Fibroblast of skin of right biceps (primary cell): ENCODE measurements at regions not wholly inside any gene's neighbourhood (a gene's known extent, or its start where the extent isn't known, plus 50 kb on each side); places are given as distances from the start of the nearest gene placed in this dataset.

Experiments used
- DNase-seq: peaks from one replicate; pipeline ENCODE4 v3.0.0-alpha.2; 2013

DNA sequence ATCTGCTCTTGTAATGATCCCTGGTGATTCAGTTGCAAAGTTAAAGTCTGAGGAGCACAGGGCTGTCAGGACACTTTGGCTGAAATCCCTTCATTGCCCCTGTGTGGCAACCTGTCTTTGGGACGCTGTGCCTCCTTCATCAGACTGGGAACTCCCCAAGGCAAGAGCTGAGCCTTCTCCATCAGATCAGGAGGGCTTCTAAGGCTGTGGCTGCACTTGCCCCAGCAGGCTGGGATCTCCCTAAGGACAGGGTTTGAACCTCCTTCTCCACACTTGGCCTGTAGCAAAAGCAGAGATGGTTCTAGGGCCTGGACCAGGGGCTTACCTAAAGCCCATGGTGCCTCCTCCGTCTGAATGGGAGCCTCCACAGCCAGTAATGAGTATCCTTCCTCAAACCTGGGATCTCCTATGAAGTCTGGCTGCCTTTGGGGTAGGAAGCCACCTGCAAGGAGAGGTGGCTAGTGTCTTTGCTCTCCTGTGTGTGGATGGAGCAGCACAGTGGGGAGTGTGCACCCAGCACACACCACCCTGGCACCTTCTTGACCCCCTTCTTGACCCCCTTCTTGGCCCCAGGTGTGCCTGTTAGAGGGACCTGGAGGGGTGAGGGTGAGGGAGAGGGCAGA is 79.0 kb upstream of the NKD1 start:
- no peak for DNase-seq

- DNase-seq: no peak
These were observed 79.5 kb upstream of the NKD1 start for GRCh38 chr16:50468749-50469078.

- DNase-seq: peak; percentile 35
These were observed 80.0 kb upstream of the NKD1 start for GRCh38 chr16:50467943-50468748.

- no peak for DNase-seq
These were observed 80.6 kb upstream of the NKD1 start for GRCh38 chr16:50467559-50467942.

DNA sequence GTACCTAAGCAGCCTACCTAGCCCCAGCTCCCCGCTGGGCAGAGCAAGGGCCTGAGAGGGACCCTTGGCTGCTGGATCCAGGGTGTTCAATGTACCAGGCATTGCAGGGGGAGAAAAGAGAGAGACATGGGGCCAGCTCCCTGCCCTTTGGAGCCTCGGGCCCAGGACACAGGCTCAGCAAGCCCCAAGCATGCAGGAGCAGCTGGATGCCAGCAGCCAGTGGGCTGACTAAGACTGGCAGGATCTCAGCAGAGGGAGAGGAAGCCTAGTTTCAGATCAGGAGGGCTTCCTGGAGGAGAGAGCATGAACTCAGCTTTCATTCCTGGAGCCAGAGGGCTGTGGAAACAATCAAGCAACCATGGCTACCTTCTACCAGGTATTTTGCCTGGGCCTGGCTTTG is 82.0 kb upstream of the NKD1 start:
- DNase-seq: no peak

DNA sequence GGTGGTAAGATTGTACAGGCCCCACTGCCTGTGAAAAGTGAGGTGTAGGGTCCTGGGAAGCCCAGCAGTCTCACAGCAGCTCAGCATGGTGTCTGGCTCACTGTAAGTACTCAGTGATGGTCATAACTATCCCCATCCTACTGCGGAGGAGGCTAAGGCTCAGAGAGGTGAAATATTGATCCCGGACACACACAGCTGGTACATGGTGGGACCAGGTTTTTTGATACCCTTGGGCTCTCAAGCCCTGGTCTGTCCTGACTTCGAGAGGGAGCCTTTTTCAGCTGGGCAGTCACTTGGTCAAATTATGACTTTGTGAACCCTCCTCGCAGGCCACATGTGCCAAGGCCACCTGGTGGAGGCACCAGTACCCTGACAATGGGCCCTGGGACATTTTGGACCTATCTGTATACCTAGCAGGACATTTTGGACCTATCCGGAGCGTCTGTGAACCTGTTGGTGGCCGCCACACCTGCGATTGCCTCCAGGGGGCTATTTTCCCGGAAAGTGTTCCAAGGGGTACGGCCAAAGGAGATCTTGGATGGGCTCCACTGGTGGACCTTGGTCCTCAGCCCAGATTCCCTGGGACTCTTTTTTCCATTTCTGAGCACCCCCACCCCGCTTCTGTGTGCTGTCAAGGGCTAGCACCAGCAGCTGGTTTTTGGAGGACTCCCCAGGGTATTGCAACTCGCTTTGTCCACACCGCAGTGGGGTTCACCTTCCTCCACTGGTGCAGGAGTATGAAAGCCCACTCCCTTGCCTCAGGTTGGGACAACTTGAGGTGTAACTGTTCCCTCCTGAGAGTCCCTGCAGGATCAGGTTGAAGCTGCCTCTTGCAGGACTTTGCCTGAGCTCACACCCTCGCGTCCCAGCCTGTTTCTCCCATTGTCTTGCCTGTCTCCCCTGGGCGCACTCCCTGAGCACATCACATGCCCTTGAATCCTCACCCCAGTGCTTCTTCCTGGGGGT is 83.6 kb upstream of the NKD1 start:
- no peak for DNase-seq

DNA sequence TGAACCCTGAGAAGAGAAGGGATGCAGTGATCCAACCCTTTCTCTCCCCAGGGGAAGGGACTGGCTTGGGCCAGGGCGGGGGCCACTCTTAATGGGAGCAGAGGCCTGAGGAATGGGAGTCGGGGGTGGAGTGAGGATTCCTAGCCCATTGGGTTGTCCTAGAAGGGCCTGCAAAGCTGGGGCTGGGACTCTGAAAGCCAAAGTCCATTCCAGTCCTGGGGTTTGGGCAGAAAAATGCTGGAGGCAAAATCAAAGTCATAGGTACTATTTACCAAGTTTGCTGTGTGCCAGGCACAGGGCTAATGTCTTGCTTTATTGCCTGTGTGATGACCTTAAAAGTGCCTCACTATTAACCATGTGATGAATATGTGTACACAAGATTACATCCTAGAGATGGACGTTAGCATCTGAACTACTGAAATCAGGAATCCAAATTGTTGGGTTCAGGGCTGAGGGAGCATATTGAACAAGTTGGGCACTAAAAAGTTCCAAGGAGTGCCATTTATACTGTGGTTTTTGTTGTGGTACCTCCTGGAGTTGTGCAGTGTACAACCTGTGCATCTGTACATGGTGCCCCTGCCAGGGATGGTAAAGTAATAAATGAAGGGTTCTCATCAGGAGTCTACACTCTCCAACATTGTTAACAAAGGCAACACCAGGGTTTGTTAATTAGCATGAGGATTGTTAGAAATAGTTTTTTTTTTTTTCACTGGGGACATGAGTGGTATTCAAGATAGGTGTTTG is 84.4 kb upstream of the NKD1 start:
- no peak for DNase-seq

- no peak for DNase-seq
These were observed 85.2 kb upstream of the NKD1 start for GRCh38 chr16:50462793-50463507.

- no peak for DNase-seq
These were observed 86.8 kb upstream of the NKD1 start for GRCh38 chr16:50461400-50461760.

GRCh38 chr16:50460538-50461399 is 87.4 kb upstream of the NKD1 start:
- no peak for DNase-seq

GRCh38 chr16:50459496-50460080 is 88.6 kb upstream of the NKD1 start:
- no peak for DNase-seq

DNA sequence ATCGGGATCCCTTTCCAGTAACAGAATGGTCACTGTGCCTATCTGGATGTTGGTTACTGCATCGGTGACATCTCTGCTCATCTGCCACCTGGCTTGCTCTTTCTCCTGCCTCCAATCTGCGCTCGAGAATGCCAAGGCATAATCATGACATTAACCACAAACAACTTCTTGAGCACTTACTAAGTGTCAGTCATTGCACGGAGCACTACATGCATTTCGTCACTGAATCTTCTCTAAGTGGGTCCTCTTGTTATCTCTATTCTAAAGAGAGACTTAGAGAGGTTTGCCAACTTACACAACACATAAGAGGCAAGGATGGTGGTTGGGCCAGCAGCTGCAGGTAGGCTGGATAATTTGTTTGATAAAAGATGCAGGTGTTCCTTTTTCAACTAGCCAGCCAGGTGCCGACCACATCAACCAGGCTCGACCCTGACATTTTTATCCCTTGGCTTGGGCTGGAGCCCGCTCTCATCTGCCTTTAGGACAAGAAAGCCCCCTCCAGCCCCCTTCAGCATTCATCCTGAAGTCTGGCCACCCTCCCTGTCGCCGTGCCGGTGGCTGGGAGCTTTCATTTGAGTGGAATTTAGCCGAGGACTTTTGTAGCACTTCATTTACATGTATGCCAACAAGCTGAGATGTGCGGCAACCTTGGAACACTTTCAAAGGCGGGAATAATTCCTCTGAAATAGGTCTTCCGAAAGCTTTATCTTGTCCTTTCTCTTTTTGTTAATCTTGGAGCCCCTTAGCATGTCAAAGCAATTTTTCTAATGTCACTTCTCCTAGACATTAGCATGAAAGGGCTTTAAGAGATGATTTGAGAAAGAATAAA is 89.3 kb upstream of the NKD1 start:
- no peak for DNase-seq

- DNase-seq: no peak
These were observed 89.2 kb upstream of the BRD7 start for GRCh38 chr16:50457979-50458491.

DNA sequence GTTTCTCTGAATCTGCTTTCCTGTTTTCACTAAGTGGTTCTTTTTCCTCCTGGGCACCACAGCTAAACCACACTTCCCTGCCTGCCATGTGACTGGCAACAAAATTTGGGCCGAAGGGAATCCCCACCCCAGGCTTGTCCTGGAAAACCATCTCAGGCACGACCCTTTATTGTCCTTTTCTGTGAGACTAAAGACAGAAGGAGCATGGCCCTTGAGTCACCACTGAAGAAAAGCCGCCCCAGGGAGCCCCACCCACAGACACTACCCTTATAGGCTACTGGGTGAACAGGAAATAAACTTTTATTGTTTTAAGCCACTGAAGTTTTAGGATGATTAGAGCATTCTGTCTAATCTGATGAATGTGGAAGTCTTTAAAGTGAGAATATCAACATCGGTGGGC is 88.6 kb upstream of the BRD7 start:
- DNase-seq: no peak

DNA sequence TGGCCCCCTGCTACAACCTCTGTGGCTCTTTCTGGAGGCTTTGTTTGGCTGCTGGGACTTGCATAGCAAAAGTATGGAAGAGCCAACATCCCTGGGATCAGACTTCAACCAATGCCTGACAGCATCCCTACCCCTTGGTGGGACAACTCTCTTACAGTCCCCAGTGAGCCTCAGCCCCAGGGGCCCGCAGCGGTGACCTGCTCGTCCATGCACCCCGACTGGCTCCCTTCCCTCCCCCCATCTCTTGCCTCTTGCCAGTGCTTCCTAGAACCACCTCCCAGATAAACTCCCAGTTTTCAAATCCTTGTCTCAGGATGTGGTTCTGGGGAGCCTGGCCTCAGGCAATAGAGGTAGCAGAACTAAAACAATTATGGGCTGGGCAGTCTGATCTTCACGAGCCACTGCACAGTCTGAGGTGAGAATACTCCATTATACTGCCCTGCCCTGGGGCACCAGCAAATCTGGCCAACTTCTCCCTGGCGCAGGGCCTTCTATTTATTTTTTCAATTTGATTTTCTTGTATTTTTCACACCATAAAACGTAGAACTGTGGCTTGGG is 86.6 kb upstream of the BRD7 start:
- DNase-seq: no peak

DNA sequence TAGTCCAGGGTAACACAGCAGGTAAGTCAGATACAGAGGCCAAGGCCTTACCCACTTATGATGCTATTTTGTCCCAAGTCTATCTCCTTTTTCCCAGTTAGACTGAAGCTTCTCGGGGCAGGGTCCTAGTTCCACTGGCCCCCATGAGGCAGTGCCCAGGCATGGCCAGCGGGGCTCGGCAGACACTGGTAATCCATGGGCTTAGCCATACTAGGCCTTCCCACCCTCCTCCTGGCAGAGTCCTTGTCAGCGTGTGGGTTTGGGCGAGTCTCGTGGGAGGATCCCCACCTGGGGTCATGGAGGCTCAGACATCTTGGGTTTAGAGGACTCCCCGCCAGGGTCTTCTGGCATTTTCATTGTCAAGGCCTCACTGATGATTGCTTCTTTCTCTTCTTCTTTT is 84.7 kb upstream of the BRD7 start:
- DNase-seq: no peak

- DNase-seq: no peak
These were observed 83.2 kb upstream of the BRD7 start for GRCh38 chr16:50451951-50452508.

GRCh38 chr16:50450957-50451356 is 82.2 kb upstream of the BRD7 start:
- DNase-seq: no peak

- no peak for DNase-seq
These were observed 81.0 kb upstream of the BRD7 start for GRCh38 chr16:50449800-50450199.
